Fibroblast of lung (primary cell): ENCODE measurements at regions not wholly inside any gene's neighbourhood (a gene's known extent, or its start where the extent isn't known, plus 50 kb on each side); places are given as distances from the start of the nearest gene placed in this dataset.
A peak's percentile ranks its signal among the peaks of the same experiment; 100 is the strongest.

Experiments used
- DNase-seq, 2 donors: peaks; one replicate each; pipeline versions ENCODE4 v3.0.0 to v3.0.0-alpha.2; 2010; ENCODE audit warnings: low read depth in 2 of 2
- H2AFZ ChIP-seq: 2 replicates; pipeline ENCODE4 v1.5.1; 2012; ENCODE audit warnings: low read length, control low read depth, inconsistent platforms
- H3K27ac ChIP-seq: 2 replicates; pipeline ENCODE4 v1.5.1; 2011; ENCODE audit warnings: low read length, control low read depth; ENCODE audit not compliant: insufficient read depth
- H3K27me3 ChIP-seq: 2 replicates; pipeline ENCODE4 v1.5.1; 2011; ENCODE audit warnings: mild to moderate bottlenecking, low read length; ENCODE audit not compliant: control insufficient read depth, insufficient read depth
- H3K36me3 ChIP-seq: 2 replicates; pipeline ENCODE4 v1.5.1; 2011; ENCODE audit warnings: low read length; ENCODE audit not compliant: control insufficient read depth, insufficient read depth
- H3K4me1 ChIP-seq: 2 replicates; pipeline ENCODE4 v1.5.1; 2011; ENCODE audit warnings: low read length; ENCODE audit not compliant: control insufficient read depth, insufficient read depth; ENCODE audit errors: extremely low read depth
- H3K4me2 ChIP-seq: 2 replicates; pipeline ENCODE4 v1.5.1; 2011; ENCODE audit warnings: low read length, control low read depth; ENCODE audit not compliant: insufficient read depth; ENCODE audit errors: extremely low read depth
- H3K4me3 ChIP-seq, 4 experiments: fragments of 200-600 bp in 1 of 4; sonication (generic) in 1 of 4; replicated peaks in 1 of 4; 2 replicates each; pipeline ENCODE4 v1.5.1; 2011 to 2016; ENCODE audit warnings: low read length in 4 of 4, low read depth in 3 of 4, mild to moderate bottlenecking in 3 of 4, control low read depth in 2 of 4, inconsistent platforms in 1 of 4, mixed read lengths in 1 of 4; ENCODE audit not compliant: insufficient read depth in 1 of 4; ENCODE audit errors: control extremely low read depth in 1 of 4
- H3K79me2 ChIP-seq: 2 replicates; pipeline ENCODE4 v1.5.1; 2012; ENCODE audit warnings: mild to moderate bottlenecking, low read length, inconsistent platforms; ENCODE audit not compliant: control insufficient read depth, insufficient read depth
- H3K9ac ChIP-seq: 2 replicates; pipeline ENCODE4 v1.5.1; 2011; ENCODE audit warnings: mild to moderate bottlenecking, low read length, control low read depth; ENCODE audit not compliant: insufficient read depth
- H3K9me3 ChIP-seq: 2 replicates; pipeline ENCODE4 v1.5.1; 2012; ENCODE audit warnings: low read depth, low read length; ENCODE audit not compliant: control insufficient read depth, insufficient read depth
- H4K20me1 ChIP-seq: 2 replicates; pipeline ENCODE4 v1.5.1; 2011; ENCODE audit warnings: low read length; ENCODE audit not compliant: control insufficient read depth, insufficient read depth; ENCODE audit errors: extremely low read depth
- CTCF ChIP-seq, 2 donors: IDR thresholded peaks in 1 of 2; conservative IDR thresholded peaks in 1 of 2; 1 replicate in 1 of 2; 2 replicates in 1 of 2; pipeline ENCODE4 v1.5.1; 2011 to 2012; ENCODE audit warnings: low read length in 2 of 2, control low read depth in 1 of 2, inconsistent platforms in 1 of 2, low read depth in 1 of 2, mild to moderate bottlenecking in 1 of 2
- EZH2 ChIP-seq: IDR thresholded peaks from 2 replicates; pipeline ENCODE4 v1.5.1; 2012; ENCODE audit warnings: low read length, control low read depth, mild to moderate bottlenecking; ENCODE audit errors: missing control alignments

- Histone ChIP-seq H3K27ac (no peak overlapping the region), H3K36me3 (no peaks in the 10 kb centered on the region), H3K4me2 (no peak overlapping the region), H2AFZ (no peak overlapping the region), H3K4me3 (no peak overlapping the region), H3K9ac (no peak overlapping the region), H3K27me3 (no peaks in the 10 kb centered on the region), H3K9me3 (no peaks in the 10 kb centered on the region), H3K4me1 (no peaks in the 10 kb centered on the region), H3K79me2 (no peaks in the 10 kb centered on the region), H4K20me1 (no peaks in the 10 kb centered on the region)
- TF ChIP-seq CTCF (conservative IDR thresholded peaks at IDR 0.05 in 1 of 2, IDR thresholded peaks at IDR 0.05 in 1 of 2; ENCODE audit: low read depth in 1 of 2, low read length in 2 of 2): no peak
- no peak for TF ChIP-seq EZH2
- peak in 1 of 2 donors; percentile 56 for DNase-seq
Measured at GRCh38 chr10:8393531-8393930, 339.0 kb downstream of the GATA3 start.

- Histone ChIP-seq H4K20me1 (no peaks in the 10 kb centered on the region), H3K4me2 (no peak overlapping the region), H3K4me1 (no peaks in the 10 kb centered on the region), H3K79me2 (no peaks in the 10 kb centered on the region), H3K36me3 (no peaks in the 10 kb centered on the region), H2AFZ (no peak overlapping the region), H3K4me3 (no peak overlapping the region), H3K27me3 (no peaks in the 10 kb centered on the region), H3K27ac (no peak overlapping the region), H3K9ac (no peak overlapping the region), H3K9me3 (no peaks in the 10 kb centered on the region)
- peak in 1 of 2 donors; percentile 87 for DNase-seq
- no peak for TF ChIP-seq CTCF (conservative IDR thresholded peaks at IDR 0.05 in 1 of 2, IDR thresholded peaks at IDR 0.05 in 1 of 2; ENCODE audit: low read depth in 1 of 2, low read length in 2 of 2)
- TF ChIP-seq EZH2: no peak
Measured at GRCh38 chr10:8396675-8397074, 342.2 kb downstream of the GATA3 start.

GRCh38 chr10:8398771-8399170, 344.3 kb downstream of the GATA3 start:
- Histone ChIP-seq H3K27me3 (no peaks in the 10 kb centered on the region), H3K9me3 (no peaks in the 10 kb centered on the region), H3K4me2 (no peak overlapping the region), H3K79me2 (no peaks in the 10 kb centered on the region), H3K27ac (no peak overlapping the region), H4K20me1 (no peaks in the 10 kb centered on the region), H3K4me3 (no peak overlapping the region), H2AFZ (no peak overlapping the region), H3K9ac (no peak overlapping the region), H3K36me3 (no peaks in the 10 kb centered on the region), H3K4me1 (no peaks in the 10 kb centered on the region)
- TF ChIP-seq EZH2 (no peak), CTCF (conservative IDR thresholded peaks at IDR 0.05 in 1 of 2, IDR thresholded peaks at IDR 0.05 in 1 of 2; ENCODE audit: low read depth in 1 of 2, low read length in 2 of 2) (no peak)
- no peak for DNase-seq
